PC-9 (cell line): ENCODE measurements at regions not wholly inside any gene's neighbourhood (a gene's known extent, or its start where the extent isn't known, plus 50 kb on each side); places are given as distances from the start of the nearest gene placed in this dataset.

Experiments used
- BruUV-seq: library from RNA; stranded (reverse); fragments of 400-500 nt; replicated peaks from 2 replicates; lab custom pipeline; 2021; lab: Mats Ljungman, UMichigan
- CTCF ChIA-PET: fragments of 300-600 bp; sonication (Branson Sonifier 250); formaldehyde crosslinking; loops from one replicate; lab custom pipeline; 2022; ENCODE audit warnings: antibody characterized with exemption; lab: Charles Lee
- POLR2A ChIA-PET: fragments of 300-600 bp; sonication (Branson Sonifier 250); formaldehyde crosslinking; loops from one replicate; lab custom pipeline; 2022; ENCODE audit warnings: antibody characterized with exemption; ENCODE audit not compliant: unreplicated experiment; lab: Charles Lee
- DNase-seq, 2 experiments: peaks; one replicate each; pipeline versions ENCODE4 v3.0.0 to v3.0.0-alpha.2; 2015 to 2022; ENCODE audit warnings: mixed read lengths in 1 of 2
- H2AFZ ChIP-seq: fragments of 200-600 bp; sonication (generic); 2 replicates; pipeline ENCODE4 v1.8.1; 2017; ENCODE audit warnings: antibody characterized with exemption
- H3F3A ChIP-seq: fragments of 200-600 bp; sonication (generic); 2 replicates; pipeline ENCODE4 v1.8.1; 2017; ENCODE audit warnings: antibody characterized with exemption, mild to moderate bottlenecking, low read depth; ENCODE audit not compliant: insufficient read depth
- H3K27ac ChIP-seq: fragments of 200-600 bp; sonication (generic); 2 replicates; pipeline ENCODE4 v1.6.1; 2016; ENCODE audit warnings: mixed run types
- H3K27me3 ChIP-seq: fragments of 200-600 bp; sonication (generic); 2 replicates; pipeline ENCODE4 v1.6.1; 2016; ENCODE audit warnings: low read depth, mixed run types; ENCODE audit not compliant: insufficient read depth
- H3K36me3 ChIP-seq: fragments of 200-600 bp; sonication (generic); 2 replicates; pipeline ENCODE4 v1.6.1; 2016; ENCODE audit warnings: low read depth, mixed run types
- H3K4me1 ChIP-seq: fragments of 200-600 bp; sonication (generic); replicated peaks from 2 replicates; pipeline ENCODE4 v1.6.1; 2016; ENCODE audit warnings: mixed run types; ENCODE audit not compliant: insufficient read depth
- H3K4me2 ChIP-seq: fragments of 200-600 bp; sonication (generic); 2 replicates; pipeline ENCODE4 v1.6.1; 2017; ENCODE audit warnings: mixed run types
- H3K4me3 ChIP-seq: fragments of 200-600 bp; sonication (generic); 2 replicates; pipeline ENCODE4 v1.6.1; 2016; ENCODE audit warnings: mixed run types
- H3K79me2 ChIP-seq: fragments of 200-600 bp; sonication (generic); 2 replicates; pipeline ENCODE4 v1.6.1; 2017; ENCODE audit warnings: low read depth, mixed run types
- H3K9me2 ChIP-seq: fragments of 200-600 bp; sonication (generic); 2 replicates; pipeline ENCODE4 v1.8.1; 2017; ENCODE audit warnings: mild to moderate bottlenecking; ENCODE audit not compliant: insufficient read depth
- H3K9me3 ChIP-seq: fragments of 200-600 bp; sonication (generic); 2 replicates; pipeline ENCODE4 v1.8.1; 2016; ENCODE audit warnings: low read depth; ENCODE audit not compliant: insufficient read depth
- H4K20me1 ChIP-seq: fragments of 200-600 bp; sonication (generic); 2 replicates; pipeline ENCODE4 v1.8.1; 2017; ENCODE audit not compliant: insufficient read depth
- EZH2 ChIP-seq: fragments of 200-600 bp; sonication (generic); IDR thresholded peaks from 2 replicates; pipeline ENCODE4 v1.8.0; 2017; ENCODE audit warnings: antibody characterized with exemption, low read depth
- intact Hi-C: fragments of 100-400 bp; cut with micrococcal nuclease; formaldehyde crosslinking; loops from one replicate; pipeline ENCODE4 v1.10.0; 2022; ENCODE audit not compliant: unreplicated experiment
- TF ChIP-seq, protein P1 (sequence below): fragments of 200-600 bp; sonication (generic); conservative IDR thresholded peaks from 2 replicates; pipeline ENCODE4 v1.6.1; 2017; ENCODE audit warnings: mixed run types, antibody characterized with exemption, mild to moderate bottlenecking, moderate library complexity

- no peak overlapping the region for H3K4me2 ChIP-seq
- H3K27ac ChIP-seq, result no peak overlapping the region
- no peaks in the 10 kb centered on the region for H3K36me3 ChIP-seq
- H2AFZ ChIP-seq, result no peak overlapping the region
- no peaks in the 10 kb centered on the region for H3K27me3 ChIP-seq
- no peaks in the 10 kb centered on the region for H3K4me1 ChIP-seq
- intact Hi-C loops, result no loop called here
- H3K79me2 ChIP-seq, result no peaks in the 10 kb centered on the region
- peak in 1 of 2 experiments; percentile 36 for DNase-seq
- no peak for TF ChIP-seq EZH2
- TF ChIP-seq, protein P1, sequence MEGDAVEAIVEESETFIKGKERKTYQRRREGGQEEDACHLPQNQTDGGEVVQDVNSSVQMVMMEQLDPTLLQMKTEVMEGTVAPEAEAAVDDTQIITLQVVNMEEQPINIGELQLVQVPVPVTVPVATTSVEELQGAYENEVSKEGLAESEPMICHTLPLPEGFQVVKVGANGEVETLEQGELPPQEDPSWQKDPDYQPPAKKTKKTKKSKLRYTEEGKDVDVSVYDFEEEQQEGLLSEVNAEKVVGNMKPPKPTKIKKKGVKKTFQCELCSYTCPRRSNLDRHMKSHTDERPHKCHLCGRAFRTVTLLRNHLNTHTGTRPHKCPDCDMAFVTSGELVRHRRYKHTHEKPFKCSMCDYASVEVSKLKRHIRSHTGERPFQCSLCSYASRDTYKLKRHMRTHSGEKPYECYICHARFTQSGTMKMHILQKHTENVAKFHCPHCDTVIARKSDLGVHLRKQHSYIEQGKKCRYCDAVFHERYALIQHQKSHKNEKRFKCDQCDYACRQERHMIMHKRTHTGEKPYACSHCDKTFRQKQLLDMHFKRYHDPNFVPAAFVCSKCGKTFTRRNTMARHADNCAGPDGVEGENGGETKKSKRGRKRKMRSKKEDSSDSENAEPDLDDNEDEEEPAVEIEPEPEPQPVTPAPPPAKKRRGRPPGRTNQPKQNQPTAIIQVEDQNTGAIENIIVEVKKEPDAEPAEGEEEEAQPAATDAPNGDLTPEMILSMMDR, result no peak
- H3K9me3 ChIP-seq, result no peaks in the 10 kb centered on the region
- H3K9me2 ChIP-seq, result no peaks in the 10 kb centered on the region
- H3F3A ChIP-seq, result no peaks in the 10 kb centered on the region
- H3K4me3 ChIP-seq, result no peak overlapping the region
- ChIA-PET CTCF (no interaction called here), POLR2A (interaction anchor here (0.5 kb wide), 1 partner anchor 37 kb away, joined by 6 read pairs; no protein-coding TSS in a partner anchor)
- BruUV-seq, result no TSS peak
- no peaks in the 10 kb centered on the region for H4K20me1 ChIP-seq
These were observed 84.4 kb upstream of the SYPL1 start for GRCh38 chr7:106196460-106197021.

- H3K4me2 ChIP-seq, result no peak overlapping the region
- H3K36me3 ChIP-seq, result no peaks in the 10 kb centered on the region
- BruUV-seq, result no TSS peak
- H4K20me1 ChIP-seq, result no peaks in the 10 kb centered on the region
- CTCF ChIA-PET, result no interaction called here
- H2AFZ ChIP-seq, result no peak overlapping the region
- H3F3A ChIP-seq, result no peaks in the 10 kb centered on the region
- no peaks in the 10 kb centered on the region for H3K79me2 ChIP-seq
- no peak overlapping the region for H3K27ac ChIP-seq
- H3K27me3 ChIP-seq, result no peaks in the 10 kb centered on the region
- POLR2A ChIA-PET, result no interaction called here
- H3K9me2 ChIP-seq, result no peaks in the 10 kb centered on the region
- TF ChIP-seq, protein P1, result no peak
- no peak for TF ChIP-seq EZH2
- no peaks in the 10 kb centered on the region for H3K9me3 ChIP-seq
- no peaks in the 10 kb centered on the region for H3K4me1 ChIP-seq
- H3K4me3 ChIP-seq, result no peak overlapping the region
- intact Hi-C loops, result no loop called here
- no peak for DNase-seq
These were observed 81.5 kb upstream of the SYPL1 start for GRCh38 chr7:106193661-106194060.

GRCh38 chr7:106190589-106191330, 78.6 kb upstream of the SYPL1 start:
- H3K27ac ChIP-seq, result no peak overlapping the region
- TF ChIP-seq, protein P1, result no peak
- intact Hi-C loops, result no loop called here
- no peaks in the 10 kb centered on the region for H3K9me3 ChIP-seq
- no peak for DNase-seq
- H3K4me3 ChIP-seq, result no peak overlapping the region
- no peak overlapping the region for H2AFZ ChIP-seq
- H3K9me2 ChIP-seq, result no peaks in the 10 kb centered on the region
- no peak overlapping the region for H3K4me2 ChIP-seq
- no peaks in the 10 kb centered on the region for H3F3A ChIP-seq
- no peaks in the 10 kb centered on the region for H4K20me1 ChIP-seq
- H3K79me2 ChIP-seq, result no peaks in the 10 kb centered on the region
- no peaks in the 10 kb centered on the region for H3K36me3 ChIP-seq
- ChIA-PET POLR2A (no interaction called here), CTCF (no interaction called here)
- no peaks in the 10 kb centered on the region for H3K27me3 ChIP-seq
- BruUV-seq, result no TSS peak
- H3K4me1 ChIP-seq, result no peaks in the 10 kb centered on the region
